ENCODE measurements at regions not wholly inside any gene's neighbourhood (a gene's known extent, or its start where the extent isn't known, plus 50 kb on each side); places are given as distances from the start of the nearest gene placed in this dataset.
"Not testable (repeated sequence)": the region's sequence is repeated elsewhere in the genome, so short reads cannot be mapped to it uniquely, and the experiment has no call there.

DNA sequence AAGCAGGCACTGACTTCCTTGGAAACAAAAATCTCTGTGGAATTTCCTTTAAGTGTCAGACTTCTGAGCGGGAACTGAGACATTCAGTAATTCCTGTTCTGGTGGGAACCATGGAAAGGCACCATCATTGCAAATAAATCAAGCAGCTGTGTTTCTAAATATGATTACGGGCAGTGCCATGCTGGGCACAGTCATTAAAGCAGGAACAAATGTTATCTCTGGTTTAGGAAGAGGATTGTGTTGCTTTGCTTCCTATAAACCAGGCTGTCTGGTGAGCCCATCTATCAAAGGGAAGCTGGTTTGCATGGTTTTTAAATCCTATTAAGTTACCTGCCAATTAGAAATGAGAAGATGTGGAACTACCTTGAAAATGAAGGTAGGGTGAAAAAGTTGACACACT lies 86.7 kb downstream of the EBLN2 start:
- TF ChIP-seq, protein P1, sequence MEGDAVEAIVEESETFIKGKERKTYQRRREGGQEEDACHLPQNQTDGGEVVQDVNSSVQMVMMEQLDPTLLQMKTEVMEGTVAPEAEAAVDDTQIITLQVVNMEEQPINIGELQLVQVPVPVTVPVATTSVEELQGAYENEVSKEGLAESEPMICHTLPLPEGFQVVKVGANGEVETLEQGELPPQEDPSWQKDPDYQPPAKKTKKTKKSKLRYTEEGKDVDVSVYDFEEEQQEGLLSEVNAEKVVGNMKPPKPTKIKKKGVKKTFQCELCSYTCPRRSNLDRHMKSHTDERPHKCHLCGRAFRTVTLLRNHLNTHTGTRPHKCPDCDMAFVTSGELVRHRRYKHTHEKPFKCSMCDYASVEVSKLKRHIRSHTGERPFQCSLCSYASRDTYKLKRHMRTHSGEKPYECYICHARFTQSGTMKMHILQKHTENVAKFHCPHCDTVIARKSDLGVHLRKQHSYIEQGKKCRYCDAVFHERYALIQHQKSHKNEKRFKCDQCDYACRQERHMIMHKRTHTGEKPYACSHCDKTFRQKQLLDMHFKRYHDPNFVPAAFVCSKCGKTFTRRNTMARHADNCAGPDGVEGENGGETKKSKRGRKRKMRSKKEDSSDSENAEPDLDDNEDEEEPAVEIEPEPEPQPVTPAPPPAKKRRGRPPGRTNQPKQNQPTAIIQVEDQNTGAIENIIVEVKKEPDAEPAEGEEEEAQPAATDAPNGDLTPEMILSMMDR (IDR thresholded peaks at IDR 0.05) = no peak
- no peaks in the 10 kb centered on the region for H3K36me3 ChIP-seq
- peak overlapping the region in 1 of 2 donors; percentile 4 for H3K27ac ChIP-seq
- no peaks in the 10 kb centered on the region for H3K27me3 ChIP-seq
- H3K9me3 ChIP-seq = no peaks in the 10 kb centered on the region
- peaks cover 0 to 7% of the 10 kb centered on the region in 2 donors for H3K4me1 ChIP-seq
- no peak overlapping the region for H3K4me3 ChIP-seq
- no peak for DNase-seq (ENCODE audit: low spot score in 2 of 2)
- intact Hi-C loops (cut with DNase I) = no loop called here

DNA sequence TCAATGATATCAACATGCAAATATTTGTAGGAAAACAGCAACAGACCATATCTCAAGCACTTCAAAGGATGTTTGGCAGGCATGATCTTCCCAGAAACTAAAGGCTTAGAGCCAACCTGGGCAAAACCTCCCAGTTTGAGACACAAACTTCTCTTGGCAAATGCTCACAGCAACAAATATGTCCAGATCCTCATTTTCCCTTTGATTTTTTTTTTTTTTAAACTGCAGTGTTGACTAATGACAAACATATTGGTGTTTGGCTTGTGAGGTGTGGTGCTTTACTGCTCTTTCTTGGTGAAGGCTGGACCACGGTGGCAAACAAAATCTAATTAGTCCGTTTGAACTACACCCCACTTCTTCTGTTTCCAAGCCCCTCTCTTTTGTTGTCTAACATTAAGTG lies 87.2 kb downstream of the EBLN2 start:
- Histone ChIP-seq H3K36me3 (no peaks in the 10 kb centered on the region), H3K27ac (no peak overlapping the region), H3K4me3 (no peak overlapping the region), H3K4me1 (peaks cover 0 to 7% of the 10 kb centered on the region in 2 donors), H3K9me3 (no peaks in the 10 kb centered on the region), H3K27me3 (no peaks in the 10 kb centered on the region)
- DNase-seq (ENCODE audit: low spot score in 2 of 2) = no peak
- TF ChIP-seq, protein P1 (IDR thresholded peaks at IDR 0.05) = no peak
- intact Hi-C loops (cut with DNase I) = no loop called here

DNA sequence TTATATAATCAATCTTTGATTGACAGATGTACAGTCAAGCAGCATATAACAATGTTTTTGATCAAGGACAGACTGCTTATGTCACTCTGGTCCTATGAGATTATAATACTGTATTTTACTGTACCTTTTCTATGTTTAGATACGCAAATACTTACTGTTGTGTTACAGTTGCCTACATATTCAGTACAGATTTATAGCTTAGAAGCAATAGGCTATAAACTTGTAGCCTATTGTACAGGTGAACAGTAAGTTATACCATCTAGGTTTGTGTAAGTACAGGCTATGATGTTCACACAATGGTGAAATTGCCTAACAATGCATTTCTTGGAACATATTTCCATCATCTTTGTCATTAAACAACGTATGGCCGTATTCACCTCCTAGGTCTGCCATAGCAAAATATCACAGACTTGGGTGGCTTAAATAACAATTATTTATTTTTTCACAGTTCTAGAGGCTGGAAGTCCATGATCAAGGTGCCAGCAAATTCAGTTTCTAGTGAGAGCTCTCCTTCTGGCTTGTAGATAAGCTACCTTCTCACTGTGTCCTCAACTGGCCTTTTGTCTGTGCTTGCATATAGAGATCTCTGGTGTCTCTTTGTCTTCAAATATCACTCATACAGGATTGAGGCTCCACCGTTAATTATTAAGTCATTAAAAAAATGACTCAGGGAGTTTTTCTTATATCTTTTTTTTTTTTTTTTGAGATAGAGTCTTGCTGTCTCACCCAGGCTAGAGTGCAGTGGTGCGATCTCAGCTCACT lies 89.1 kb downstream of the EBLN2 start:
- Histone ChIP-seq H3K27ac (no peak overlapping the region), H3K9me3 (no peaks in the 10 kb centered on the region), H3K36me3 (no peaks in the 10 kb centered on the region), H3K4me3 (no peak overlapping the region), H3K27me3 (no peaks in the 10 kb centered on the region), H3K4me1 (peaks cover 0 to 7% of the 10 kb centered on the region in 2 donors)
- intact Hi-C loops (cut with DNase I) = no loop called here
- TF ChIP-seq, protein P1 (IDR thresholded peaks at IDR 0.05) = no peak
- DNase-seq (ENCODE audit: low spot score in 2 of 2) = no peak

DNA sequence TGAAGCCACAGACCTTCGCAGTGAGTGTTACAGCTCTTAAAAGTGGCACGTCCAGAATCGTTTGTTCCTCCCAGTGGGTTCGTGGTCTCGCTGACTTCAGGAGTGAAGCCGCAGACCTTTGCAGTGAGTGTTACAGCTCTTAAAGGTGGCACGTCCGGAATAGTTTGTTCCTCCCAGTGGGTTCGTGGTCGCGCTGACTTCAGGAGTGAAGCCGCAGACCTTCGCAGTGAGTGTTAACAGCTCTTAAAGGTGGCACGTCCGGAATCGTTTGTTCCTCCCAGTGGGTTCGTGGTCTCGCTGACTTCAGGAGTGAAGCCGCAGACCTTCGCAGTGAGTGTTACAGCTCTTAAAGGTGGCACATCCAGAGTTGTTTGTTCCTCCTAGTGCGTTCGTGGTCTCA lies 91.1 kb downstream of the EBLN2 start:
- DNase-seq (ENCODE audit: low spot score in 2 of 2); H3K36me3 ChIP-seq; H3K4me3 ChIP-seq; H3K4me1 ChIP-seq; intact Hi-C loops (cut with DNase I); H3K27me3 ChIP-seq; H3K9me3 ChIP-seq; H3K27ac ChIP-seq: not testable (repeated sequence)

DNA sequence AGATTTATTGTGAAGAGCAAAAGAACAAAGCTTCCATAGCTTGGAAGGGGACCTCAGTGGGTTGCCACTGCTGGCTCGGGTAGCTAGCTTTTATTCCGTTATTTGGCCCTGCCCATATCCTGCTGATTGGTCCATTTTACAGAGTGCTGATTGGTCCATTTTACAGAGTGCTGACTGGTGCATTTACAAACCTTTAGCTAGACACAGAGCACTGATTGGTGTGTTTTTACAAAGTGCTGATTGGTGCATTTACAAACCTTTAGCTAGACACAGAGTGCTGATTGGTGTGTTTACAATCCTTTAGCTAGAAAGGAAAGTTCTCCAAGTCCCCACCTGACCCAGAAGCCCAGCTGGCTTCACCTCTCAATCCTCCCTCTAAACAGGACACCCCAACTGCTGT lies 91.6 kb downstream of the EBLN2 start:
- H3K27me3 ChIP-seq; H3K4me3 ChIP-seq; H3K4me1 ChIP-seq; H3K36me3 ChIP-seq; intact Hi-C loops (cut with DNase I); DNase-seq (ENCODE audit: low spot score in 2 of 2); H3K9me3 ChIP-seq; H3K27ac ChIP-seq: not testable (repeated sequence)

DNA sequence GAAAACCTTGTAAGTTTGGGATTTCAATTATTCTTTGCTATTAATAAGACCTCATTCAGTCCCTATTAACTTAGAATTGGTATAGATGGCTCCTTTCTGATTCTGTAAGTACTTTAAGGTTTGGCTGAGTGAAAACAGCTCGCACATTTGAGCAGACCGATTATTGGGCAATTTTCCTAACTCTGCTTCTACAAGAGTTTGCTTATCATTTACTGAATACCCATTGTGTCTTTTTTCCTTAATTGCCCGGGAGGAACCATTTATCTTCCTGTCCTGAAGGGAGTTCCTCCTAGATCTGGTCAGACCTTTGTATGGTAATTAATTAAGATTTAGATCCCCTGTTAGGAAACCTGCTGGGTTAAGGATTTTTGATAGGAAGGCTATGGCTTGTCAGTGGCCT lies 92.8 kb downstream of the EBLN2 start:
- H3K9me3 ChIP-seq; H3K4me1 ChIP-seq; DNase-seq (ENCODE audit: low spot score in 2 of 2); H3K27me3 ChIP-seq; H3K27ac ChIP-seq; intact Hi-C loops (cut with DNase I); H3K36me3 ChIP-seq; H3K4me3 ChIP-seq: not testable (repeated sequence)

DNA sequence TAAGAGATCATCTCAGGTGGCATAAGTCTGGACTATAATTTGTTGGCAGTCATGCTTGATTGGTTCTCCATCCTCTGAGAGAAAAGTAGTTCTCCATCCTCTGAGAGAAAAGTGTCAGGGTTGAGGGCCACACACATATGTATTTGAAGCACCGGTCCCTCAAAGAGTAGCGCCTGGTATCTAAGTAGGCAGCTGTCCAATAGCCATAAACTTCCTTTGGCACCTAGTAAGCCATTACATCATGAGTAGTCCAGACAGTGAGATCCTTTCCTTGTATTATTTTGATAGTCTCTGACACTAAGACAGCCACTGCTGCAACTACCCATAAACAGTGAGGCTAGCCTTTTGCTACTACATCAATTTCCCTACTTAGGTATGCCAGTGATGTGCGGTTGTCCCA lies 94.0 kb downstream of the EBLN2 start:
- H3K27ac ChIP-seq; H3K4me3 ChIP-seq; H3K36me3 ChIP-seq; DNase-seq (ENCODE audit: low spot score in 2 of 2); intact Hi-C loops (cut with DNase I); H3K27me3 ChIP-seq; H3K9me3 ChIP-seq; H3K4me1 ChIP-seq: not testable (repeated sequence)

DNA sequence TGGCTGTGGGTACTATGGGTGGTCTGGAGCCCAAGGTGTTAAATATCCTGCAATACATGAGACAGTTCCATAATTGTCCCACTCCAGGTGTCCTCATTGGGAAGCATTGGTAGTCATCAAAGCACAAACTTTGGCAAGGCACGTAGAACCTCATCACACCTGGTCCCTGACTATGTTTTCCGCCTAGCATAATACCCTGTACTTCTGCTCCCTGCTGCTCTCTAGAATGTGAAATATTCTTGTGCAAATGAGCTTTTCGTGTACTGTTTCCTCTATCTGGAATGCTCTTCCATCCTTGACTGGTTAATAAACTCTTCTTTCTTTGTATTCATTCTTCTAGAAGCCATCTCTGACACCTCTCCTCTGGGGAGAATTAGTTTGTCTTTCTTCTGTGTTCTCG lies 103.2 kb downstream of the EBLN2 start:
- intact Hi-C loops (cut with DNase I) = no loop called here
- Histone ChIP-seq H3K36me3 (no peaks in the 10 kb centered on the region), H3K27me3 (no peaks in the 10 kb centered on the region), H3K4me1 (no peaks in the 10 kb centered on the region), H3K4me3 (no peak overlapping the region), H3K27ac (no peak overlapping the region), H3K9me3 (no peaks in the 10 kb centered on the region)
- TF ChIP-seq, protein P1 (IDR thresholded peaks at IDR 0.05) = no peak
- no peak for DNase-seq (ENCODE audit: low spot score in 2 of 2)

Data from ascending aorta (tissue), 2 donors.